Gastroesophageal sphincter (tissue), 4 donors: ENCODE measurements at regions not wholly inside any gene's neighbourhood (a gene's known extent, or its start where the extent isn't known, plus 50 kb on each side); places are given as distances from the start of the nearest gene placed in this dataset.

ENCODE experiments used
- ATAC-seq: fragments of 150-250 bp; one replicate; pipeline ENCODE4 v1.9.1; 2016; ENCODE audit warnings: mild to moderate bottlenecking, moderate library complexity
- H3K27ac ChIP-seq, 4 donors: fragments of 200-600 bp; sonication (generic) in 3 of 4; 1 replicate in 3 of 4; 2 replicates in 1 of 4; pipeline ENCODE4 v1.5.1; 2016 to 2019
- H3K27me3 ChIP-seq: fragments of 200-600 bp; sonication (generic); one replicate; pipeline ENCODE4 v1.5.1; 2019
- H3K36me3 ChIP-seq, 2 donors: fragments of 200-600 bp; sonication (generic); one replicate each; pipeline ENCODE4 v1.5.1; 2019; ENCODE audit warnings: control low read depth in 1 of 2
- H3K4me1 ChIP-seq, 3 donors: fragments of 200-600 bp; sonication (generic); 1 replicate in 2 of 3; 2 replicates in 1 of 3; pipeline ENCODE4 v1.5.1; 2016 to 2019; ENCODE audit warnings: control low read depth in 2 of 3
- H3K4me3 ChIP-seq, 2 donors: fragments of 200-600 bp; sonication (generic); one replicate each; pipeline ENCODE4 v1.5.1; 2019; ENCODE audit warnings: mild to moderate bottlenecking in 1 of 2, moderate library complexity in 1 of 2
- H3K9me3 ChIP-seq, 3 donors: fragments of 200-600 bp; sonication (generic); one replicate each; pipeline ENCODE4 v1.5.1; 2017 to 2019; ENCODE audit warnings: control low read depth in 2 of 3
- CTCF ChIP-seq, 4 experiments: fragments of 200-600 bp in 2 of 4; fragments of 450-650 bp in 2 of 4; sonication (generic) in 1 of 4; IDR thresholded peaks; one replicate each; pipeline ENCODE4 v1.5.1; 2017 to 2019; ENCODE audit warnings: antibody characterized with exemption in 4 of 4, mild to moderate bottlenecking in 2 of 4, moderate library complexity in 2 of 4
- EP300 ChIP-seq: sonication (generic); formaldehyde crosslinking; IDR thresholded peaks from one replicate; pipeline ENCODE4 v1.6.1; 2017; ENCODE audit warnings: antibody characterized with exemption, mild to moderate bottlenecking
- POLR2A ChIP-seq, 2 donors: fragments of 450-650 bp; IDR thresholded peaks; one replicate each; pipeline ENCODE4 v1.6.1; 2017; ENCODE audit warnings: antibody characterized with exemption in 2 of 2, mild to moderate bottlenecking in 2 of 2, moderate library complexity in 1 of 2
- POLR2AphosphoS5 ChIP-seq: sonication (generic); formaldehyde crosslinking; IDR thresholded peaks from one replicate; pipeline ENCODE4 v1.6.1; 2017; ENCODE audit warnings: antibody characterized with exemption
- WGBS, 2 donors: methylation state at CpG; one replicate each; pipeline ENCODE4 v1.1.5; 2018; ENCODE audit warnings: low coverage in 1 of 2; 5-methylcytosine and 5-hydroxymethylcytosine counted together

GRCh38 chr2:191522478-191523120 lies 155.3 kb upstream of the NABP1 start:
- H3K36me3 ChIP-seq, result no peaks in the 10 kb centered on the region
- H3K27me3 ChIP-seq, result no peaks in the 10 kb centered on the region
- no peak for ATAC-seq
- H3K9me3 ChIP-seq, result no peaks in the 10 kb centered on the region
- WGBS, 2 donors, result 68 to 69% methylated on average over 6 to 7 of the region's 7 CpGs
- no peaks in the 10 kb centered on the region for H3K4me1 ChIP-seq
- no peak overlapping the region for H3K4me3 ChIP-seq
- TF ChIP-seq CTCF (IDR thresholded peaks at IDR 0.05) (no peak), POLR2A (IDR thresholded peaks at IDR 0.05) (no peak), POLR2AphosphoS5 (no peak)
- H3K27ac ChIP-seq, result no peak overlapping the region

GRCh38 chr2:191526091-191526490 lies 151.8 kb upstream of the NABP1 start:
- Histone ChIP-seq H3K27ac (no peak overlapping the region), H3K9me3 (no peaks in the 10 kb centered on the region), H3K36me3 (no peaks in the 10 kb centered on the region), H3K4me3 (no peak overlapping the region), H3K27me3 (no peaks in the 10 kb centered on the region), H3K4me1 (no peaks in the 10 kb centered on the region)
- no peak for ATAC-seq
- 86 to 100% methylated on average over 1 of the region's 1 CpG for WGBS, 2 donors
- TF ChIP-seq EP300, result no peak
- no peak for TF ChIP-seq POLR2AphosphoS5
- no peak for TF ChIP-seq CTCF (IDR thresholded peaks at IDR 0.05)
- no peak for TF ChIP-seq POLR2A (IDR thresholded peaks at IDR 0.05)

GRCh38 chr2:191526536-191526935 lies 151.4 kb upstream of the NABP1 start:
- TF ChIP-seq EP300, result no peak
- no peak for TF ChIP-seq POLR2A (IDR thresholded peaks at IDR 0.05)
- TF ChIP-seq CTCF (IDR thresholded peaks at IDR 0.05), result no peak
- no peak for TF ChIP-seq POLR2AphosphoS5
- H3K27ac ChIP-seq, result no peak overlapping the region
- no peaks in the 10 kb centered on the region for H3K4me1 ChIP-seq
- no peak overlapping the region for H3K4me3 ChIP-seq
- no peak for ATAC-seq
- H3K36me3 ChIP-seq, result no peaks in the 10 kb centered on the region
- no peaks in the 10 kb centered on the region for H3K9me3 ChIP-seq
- 58 to 75% methylated on average over 2 of the region's 2 CpGs for WGBS, 2 donors
- H3K27me3 ChIP-seq, result no peaks in the 10 kb centered on the region

- 71 to 81% methylated on average over 3 of the region's 3 CpGs for WGBS, 2 donors
- no peaks in the 10 kb centered on the region for H3K27me3 ChIP-seq
- no peak overlapping the region for H3K27ac ChIP-seq
- no peaks in the 10 kb centered on the region for H3K36me3 ChIP-seq
- no peak for ATAC-seq
- TF ChIP-seq CTCF (IDR thresholded peaks at IDR 0.05) (no peak), POLR2AphosphoS5 (no peak), EP300 (no peak), POLR2A (IDR thresholded peaks at IDR 0.05) (no peak)
- no peaks in the 10 kb centered on the region for H3K4me1 ChIP-seq
- no peak overlapping the region for H3K4me3 ChIP-seq
- H3K9me3 ChIP-seq, result no peaks in the 10 kb centered on the region
These were observed 150.9 kb upstream of the NABP1 start for GRCh38 chr2:191526953-191527556.

- no peaks in the 10 kb centered on the region for H3K36me3 ChIP-seq
- no peaks in the 10 kb centered on the region for H3K4me1 ChIP-seq
- no peaks in the 10 kb centered on the region for H3K9me3 ChIP-seq
- TF ChIP-seq CTCF (IDR thresholded peaks at IDR 0.05) (no peak), POLR2AphosphoS5 (no peak), EP300 (no peak), POLR2A (IDR thresholded peaks at IDR 0.05) (no peak)
- WGBS, 2 donors, result 89 to 100% methylated on average over 1 of the region's 1 CpG
- H3K27ac ChIP-seq, result no peak overlapping the region
- no peaks in the 10 kb centered on the region for H3K27me3 ChIP-seq
- no peak overlapping the region for H3K4me3 ChIP-seq
- no peak for ATAC-seq
These were observed 147.3 kb upstream of the NABP1 start for GRCh38 chr2:191530618-191531017.
